NCI-H524 (cell line): ENCODE measurements at regions not wholly inside any gene's neighbourhood (a gene's known extent, or its start where the extent isn't known, plus 50 kb on each side); places are given as distances from the start of the nearest gene placed in this dataset.

Experiments used
- DNase-seq, 2 experiments: peaks; one replicate each; lab custom pipeline; 2025; lab: John Stamatoyannopoulos, UW

DNA sequence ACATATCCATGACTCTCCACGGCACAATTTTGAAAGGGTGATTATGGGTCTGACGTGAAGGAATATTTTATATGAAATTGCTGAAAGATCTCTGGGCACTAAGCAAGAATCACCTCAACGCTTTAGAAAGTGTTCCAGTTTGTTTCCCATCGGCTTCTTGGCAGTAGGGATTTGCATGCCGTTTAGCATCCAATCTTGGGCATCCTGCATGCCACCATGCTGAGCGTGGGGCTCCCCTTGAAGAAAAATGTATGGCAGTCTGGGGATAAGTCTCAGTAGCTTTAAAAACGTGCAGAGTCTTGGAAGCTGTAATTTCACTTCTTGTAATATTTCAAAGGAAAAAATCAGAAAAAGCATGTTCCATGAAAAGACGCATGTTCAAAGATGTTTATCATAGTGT, 151.7 kb downstream of the DMRT2 start:
- DNase-seq = no peak

DNA sequence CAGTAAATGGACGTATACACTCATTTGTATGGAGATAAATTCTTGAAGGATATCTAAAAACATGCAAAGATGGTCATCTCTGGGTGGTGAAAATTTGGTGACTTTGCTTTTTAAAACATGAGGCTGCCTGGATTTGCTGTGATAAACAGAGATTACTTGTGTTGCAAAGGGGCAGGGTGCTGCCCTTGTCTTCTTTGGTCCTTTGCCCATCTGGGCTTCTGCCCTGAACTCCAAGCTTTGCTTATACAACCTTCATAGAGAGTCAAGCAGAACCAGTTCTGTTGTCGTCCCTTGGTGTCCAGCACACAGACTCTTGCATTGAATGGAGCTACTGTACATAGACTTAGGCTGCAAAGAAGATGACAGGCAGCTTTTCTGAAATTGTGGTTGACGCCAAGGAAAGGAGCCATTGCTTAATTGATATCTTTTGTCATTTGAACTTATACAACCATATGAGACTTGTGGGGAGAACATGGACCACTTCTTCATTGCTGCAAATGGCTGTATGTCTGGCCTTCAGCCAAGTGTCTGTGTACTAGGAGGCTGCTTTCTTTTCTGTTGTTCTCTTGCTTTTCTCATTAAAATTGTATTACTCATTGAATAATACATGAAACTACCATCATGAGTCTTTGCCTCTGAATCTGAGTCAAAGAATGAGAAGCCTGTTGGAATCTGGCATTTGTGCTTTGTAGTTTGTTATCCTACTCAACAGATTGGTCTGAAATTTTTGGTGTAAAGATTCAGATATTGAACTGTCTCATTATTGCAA, 152.5 kb downstream of the DMRT2 start:
- DNase-seq = no peak

DNA sequence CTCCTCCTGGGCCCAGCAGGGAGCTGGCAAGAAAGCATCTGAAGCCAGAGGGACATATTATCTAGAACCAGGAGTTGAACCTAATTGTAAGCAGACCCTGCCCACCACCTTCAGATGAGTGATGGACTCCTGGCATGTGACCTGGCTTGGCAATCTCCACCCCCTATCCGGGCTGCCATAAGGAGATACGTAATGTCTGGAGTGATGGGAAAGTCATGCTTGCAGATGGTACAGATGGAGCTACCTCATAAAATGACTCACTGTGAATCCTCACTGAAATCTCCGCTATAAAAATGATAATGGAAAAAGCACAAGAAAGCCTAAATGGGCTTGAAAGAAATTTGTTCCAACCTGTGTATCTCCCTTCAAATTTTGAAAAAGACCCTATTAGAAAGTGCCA, 157.5 kb downstream of the DMRT2 start:
- no peak for DNase-seq

DNA sequence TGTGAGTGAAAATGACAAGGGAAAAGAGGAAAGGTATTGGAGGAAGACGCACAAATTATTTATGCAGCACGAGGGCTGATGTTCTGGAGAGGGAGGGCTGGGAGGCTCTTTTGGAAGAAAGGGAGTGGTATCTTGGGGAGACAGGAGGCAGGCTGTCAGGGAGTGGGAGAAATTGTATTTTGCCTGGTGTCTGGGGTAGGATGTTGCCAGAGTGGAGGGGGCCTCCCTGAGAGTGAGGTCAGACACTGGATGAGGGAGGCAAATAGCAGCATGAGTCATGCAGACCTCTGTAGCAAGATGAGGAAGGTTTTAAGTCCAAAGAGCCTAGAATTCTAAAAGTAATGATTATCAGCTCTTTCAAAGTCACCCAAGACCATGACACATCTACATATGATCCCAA, 158.0 kb downstream of the DMRT2 start:
- no peak for DNase-seq

DNA sequence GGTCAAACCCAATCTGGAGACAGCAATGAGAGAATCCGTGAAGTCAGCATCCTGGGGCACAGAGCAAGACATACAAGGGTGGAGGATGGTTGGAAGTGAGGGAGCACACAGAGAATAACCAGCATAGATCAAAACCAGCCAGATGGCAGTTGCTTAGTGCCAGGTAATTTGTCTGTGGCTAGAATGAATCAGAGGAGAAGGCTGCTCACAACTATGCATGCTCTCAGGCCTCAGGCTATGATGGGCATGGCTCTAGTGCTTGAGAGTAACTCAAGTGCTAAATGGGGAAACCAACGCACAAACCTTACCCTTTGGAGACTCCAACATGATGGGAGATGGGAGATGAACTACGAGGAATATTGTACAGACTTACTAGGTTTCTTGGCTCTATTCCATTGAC, 160.8 kb downstream of the DMRT2 start:
- DNase-seq = no peak

DNA sequence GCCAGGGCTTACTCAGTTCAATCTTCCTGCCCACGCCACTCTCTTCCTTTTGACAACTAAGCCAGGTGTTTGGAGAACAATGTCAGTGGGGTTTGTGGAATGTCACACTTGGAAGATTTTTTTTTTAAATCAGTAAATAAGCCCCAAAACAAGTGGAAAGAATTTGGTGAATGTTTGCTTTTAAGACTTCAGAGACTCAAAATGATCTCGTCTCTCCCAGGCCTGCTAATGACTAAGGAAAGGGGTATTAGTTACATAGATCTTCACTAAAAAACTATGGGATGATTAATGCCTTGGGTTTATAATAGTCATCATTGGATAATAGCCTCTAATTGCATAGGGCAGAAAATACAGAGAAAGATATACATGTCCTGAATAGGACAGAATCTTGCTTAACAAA, 166.4 kb downstream of the DMRT2 start:
- no peak for DNase-seq

DNA sequence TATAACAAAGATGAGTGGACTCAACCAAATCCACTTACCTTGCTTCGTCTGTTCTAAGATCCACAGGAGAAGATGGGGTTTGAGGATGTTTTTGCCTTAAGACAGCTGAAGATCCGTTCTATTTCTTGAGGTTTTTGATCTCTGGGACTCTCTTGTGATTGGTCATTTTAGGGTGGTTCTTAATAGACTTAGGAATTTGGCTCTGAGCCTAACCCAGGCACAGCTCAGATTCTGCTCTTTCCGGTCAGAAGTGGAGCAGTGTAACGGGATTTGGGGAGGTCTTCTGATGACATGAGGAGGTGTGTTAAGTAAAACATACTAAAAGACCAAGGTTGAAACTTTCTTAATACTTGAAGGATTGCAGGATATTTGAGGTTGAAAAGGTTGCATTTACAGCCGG, 166.9 kb downstream of the DMRT2 start:
- DNase-seq = no peak

DNA sequence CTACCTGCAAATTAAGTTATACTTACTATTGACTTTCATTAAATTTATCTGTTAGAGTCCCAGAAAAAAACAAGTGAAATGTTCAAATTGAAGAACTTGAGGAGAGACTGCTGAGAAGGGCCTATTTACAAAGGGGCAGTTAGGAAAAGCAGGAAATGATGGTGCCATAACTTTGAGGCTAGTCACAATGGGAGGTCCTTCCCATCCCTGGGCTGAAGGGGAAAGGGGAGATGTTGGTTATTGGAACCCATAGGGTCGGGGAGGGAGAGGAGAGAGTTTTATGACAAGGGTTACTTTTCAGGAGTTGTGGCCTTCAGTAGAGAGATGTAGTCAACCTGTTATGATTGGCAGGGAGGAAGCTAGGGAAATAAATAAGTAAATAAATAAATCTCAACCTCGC, 169.1 kb downstream of the DMRT2 start:
- DNase-seq = no peak

DNA sequence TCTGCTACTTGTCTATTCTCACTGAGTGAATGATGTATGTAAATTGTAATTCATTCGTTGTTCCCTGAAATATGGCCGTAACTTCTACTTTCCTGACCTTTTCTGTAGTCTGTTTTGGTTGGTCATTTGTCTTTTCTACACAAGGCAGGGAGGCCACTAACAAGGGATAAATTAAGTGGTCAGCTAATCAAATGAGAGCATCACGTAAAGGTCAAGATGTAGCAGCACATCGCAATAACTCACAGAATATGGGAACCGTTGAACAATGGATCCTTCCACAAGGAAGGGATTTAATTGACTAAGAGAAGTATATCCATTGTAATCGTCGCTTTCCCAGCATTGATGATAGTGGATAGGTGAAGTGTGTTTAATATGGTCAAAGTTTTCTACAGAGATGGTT, 171.1 kb downstream of the DMRT2 start:
- DNase-seq = no peak

DNA sequence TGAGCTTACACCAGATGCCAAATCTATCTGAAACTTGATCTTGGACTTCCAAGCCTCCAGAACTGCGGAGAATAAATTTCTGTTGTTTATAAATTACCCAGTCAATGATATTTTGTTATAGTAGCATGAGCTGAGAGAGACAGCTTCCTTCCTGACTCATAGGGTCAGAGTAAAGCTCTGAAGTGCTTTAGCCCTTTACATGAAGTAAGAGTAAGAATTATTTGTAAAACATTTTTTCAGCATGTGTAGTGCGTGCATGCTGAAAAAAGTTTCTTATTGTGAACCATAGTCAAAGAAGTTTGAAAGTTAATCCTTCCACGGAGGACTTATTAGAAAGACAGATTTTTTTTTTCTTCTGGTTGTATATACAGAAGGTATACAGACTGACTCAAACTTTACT, 172.4 kb downstream of the DMRT2 start:
- DNase-seq = no peak

DNA sequence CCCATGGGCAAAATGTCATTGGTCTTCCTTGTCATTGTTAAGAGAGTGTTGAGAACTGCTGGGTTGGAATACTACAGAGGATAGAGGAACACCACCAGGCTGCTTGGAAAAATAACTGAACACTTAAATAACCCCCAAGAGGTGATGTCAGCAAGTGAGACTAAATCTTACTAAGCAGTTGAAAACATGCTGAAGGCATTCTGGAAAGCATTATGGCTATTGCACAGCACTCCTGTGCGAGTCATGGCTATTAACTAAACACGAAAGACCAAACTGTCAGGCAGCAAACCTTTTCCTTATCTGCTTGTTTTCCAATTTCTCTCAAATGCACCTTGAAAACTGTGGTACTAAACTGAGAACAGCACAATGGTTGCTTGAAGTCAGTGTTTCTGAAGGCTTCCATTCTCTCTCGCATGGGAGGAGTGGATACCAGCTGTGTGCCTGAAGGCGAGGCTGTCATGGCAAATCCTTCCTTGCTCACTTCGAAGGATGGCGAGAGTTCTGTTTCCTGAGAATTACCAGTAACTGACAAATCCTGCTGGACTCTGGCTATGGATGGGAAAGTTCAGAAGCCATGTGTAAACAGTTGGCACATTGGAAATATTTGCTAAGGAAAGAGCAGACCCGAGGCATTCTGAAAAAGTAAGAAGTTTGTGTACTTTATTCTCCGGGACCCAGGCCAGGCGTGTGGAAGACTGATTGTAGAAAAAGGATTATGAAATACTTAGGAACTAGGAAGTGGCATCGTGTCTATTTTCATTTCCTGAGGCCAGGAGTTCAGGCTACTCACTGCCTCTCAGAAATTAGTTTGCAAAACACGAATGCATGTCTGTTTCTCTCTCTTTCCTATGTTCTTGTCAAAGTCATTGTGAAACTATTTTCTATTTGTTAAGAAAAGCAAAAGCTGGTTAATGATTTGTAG, 182.1 kb downstream of the DMRT2 start:
- no peak for DNase-seq

DNA sequence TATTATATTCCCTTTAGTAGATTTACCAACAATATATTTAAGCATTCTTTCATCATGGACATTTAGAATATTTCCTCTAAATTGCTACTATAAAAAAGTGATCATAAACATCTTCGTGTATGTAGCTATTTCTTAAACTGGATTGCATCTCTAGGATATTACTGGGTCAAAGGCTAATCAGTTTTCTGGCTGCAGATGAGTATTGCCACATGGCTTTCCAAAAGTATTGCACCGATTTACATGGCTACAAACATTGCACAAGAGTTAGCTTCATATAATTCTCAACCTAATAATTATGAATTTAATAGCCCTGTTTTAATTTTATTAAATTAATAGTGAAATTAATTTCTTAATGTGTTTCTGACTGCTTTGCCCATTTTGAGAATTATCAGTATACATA, 183.4 kb downstream of the DMRT2 start:
- no peak for DNase-seq

DNA sequence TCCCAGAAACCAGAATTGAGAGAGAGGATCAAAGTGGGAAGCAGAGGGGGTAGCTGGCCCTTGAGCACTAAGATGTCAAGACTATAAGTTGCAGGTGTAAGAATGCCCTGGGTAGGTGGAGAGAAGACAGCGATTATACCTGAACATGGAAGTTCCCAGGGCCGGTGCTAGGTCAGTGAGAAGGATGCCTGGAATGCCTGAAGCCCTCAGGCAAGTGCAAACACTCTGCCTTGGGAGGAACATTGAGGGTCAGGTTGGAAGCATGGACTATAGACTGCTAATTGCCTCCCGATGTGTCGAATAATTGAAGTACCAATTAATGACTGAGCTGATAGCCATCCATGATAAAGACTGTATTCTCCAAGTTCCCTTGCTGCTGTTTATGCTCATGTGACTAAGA, 185.5 kb downstream of the DMRT2 start:
- no peak for DNase-seq

DNA sequence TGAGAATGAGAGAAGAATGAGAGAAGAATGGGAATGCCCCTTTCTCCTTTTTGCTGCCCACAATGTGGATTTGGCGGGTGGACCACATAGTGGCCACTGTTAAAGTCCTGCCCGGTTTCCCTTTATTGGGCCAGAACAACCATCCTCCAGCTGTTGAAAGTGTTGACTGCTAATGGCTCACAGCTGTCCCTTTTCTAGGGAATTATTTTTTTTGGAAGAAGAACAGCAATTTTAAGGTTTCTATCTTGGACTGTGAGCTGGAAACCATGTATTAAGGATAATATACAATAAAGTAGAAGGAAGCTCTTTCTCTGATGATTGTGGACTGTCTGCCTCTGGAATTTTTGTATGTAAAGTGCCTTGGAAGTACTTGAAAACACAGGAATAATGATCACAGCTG, 185.9 kb downstream of the DMRT2 start:
- no peak for DNase-seq

DNA sequence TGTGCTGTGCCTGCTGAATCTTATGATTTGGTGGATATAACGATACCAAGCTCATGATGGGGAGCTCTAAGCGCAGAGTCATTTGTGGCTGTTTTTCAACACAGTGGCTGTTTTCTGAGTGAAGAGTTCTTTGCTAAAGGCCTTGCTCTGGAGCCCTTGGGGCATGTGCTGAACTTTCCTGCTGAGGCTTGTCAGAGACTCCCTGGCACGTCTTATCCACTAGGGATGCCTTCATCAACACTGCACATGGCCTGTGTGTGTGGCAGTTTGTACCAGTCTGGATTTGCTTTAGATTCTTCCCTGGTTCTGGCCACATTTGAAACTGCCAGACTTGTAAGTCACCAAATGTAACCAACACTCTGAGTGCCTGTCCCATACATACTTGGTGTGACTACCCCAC, 188.2 kb downstream of the DMRT2 start:
- DNase-seq = no peak

DNA sequence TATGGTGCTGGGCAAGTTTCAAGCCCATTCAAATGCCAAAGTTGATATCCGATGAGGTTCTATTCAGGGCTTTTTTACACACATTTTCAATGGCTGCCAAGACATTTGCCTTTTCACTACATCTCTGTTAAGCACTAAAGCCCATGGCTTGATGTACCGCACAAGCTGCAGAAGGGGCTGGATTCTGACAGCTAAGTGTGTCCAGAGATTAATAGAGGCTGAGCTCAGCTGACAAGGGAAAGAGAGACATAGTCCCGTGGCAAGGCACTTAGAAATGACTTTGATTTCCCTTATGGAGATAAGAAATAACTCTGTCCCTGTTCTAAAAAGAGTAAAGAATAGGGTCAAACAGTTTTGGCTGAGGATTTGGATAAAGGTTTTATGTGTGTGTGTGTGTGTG, 198.6 kb downstream of the DMRT2 start:
- no peak for DNase-seq

DNA sequence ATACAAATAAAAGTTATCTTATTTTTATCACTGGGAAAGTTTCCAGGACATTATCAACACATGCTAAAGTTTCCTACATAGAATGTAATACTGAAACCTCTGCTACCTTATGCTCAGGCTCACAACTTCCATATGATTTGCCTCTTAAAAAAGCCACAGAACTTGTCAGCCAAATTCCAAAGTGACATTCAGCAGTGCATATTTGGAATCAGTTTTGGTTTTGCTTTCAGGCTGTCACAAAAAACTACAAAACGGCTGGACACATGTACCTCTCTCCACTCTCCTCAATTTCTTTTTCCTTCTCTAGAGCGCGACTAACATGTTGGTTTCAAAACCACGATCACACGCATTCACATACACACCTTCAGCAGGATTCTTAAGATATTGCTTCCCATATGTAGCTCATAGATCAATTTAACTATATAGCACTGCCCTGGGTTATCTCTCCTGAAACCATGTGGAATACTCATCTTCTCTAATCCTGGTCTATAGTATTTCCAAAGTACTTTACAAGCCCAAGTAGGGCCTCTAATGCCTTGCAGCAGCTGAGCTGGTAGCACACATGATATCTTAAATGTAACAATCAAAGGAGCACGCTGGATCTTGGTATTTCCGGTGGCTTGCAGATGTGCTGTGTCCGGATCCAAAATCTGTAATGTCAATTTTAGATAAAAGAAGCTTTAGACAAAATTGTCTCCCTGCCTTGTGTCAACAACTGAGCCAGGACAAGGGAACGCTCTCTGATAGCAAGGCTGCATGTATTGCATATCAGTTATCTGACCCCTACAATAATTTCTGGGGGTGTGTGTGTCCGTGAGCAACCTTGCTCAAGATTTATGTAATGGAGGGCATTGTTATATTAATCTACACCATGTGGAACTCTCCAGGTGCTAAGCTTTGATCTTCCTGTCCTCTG, 203.2 kb downstream of the DMRT2 start:
- no peak for DNase-seq

DNA sequence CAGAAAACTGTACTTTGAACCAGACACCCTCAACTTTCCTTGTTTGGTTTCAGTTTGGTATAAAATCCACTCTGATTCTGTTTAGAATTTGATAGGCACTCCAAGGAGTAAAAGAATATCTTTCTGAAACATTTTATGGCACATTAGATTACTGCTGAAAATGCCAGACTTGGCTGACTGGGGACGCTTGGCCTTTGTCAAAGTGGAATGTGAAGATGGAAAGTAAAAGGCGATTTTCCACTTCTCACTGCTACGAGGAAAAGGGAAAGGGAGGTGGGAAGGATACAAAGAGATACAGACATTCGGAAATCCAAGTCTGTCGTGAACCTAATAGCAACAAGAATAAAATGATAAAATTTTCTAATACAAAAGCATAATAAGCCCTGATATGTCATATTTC, 203.9 kb downstream of the DMRT2 start:
- no peak for DNase-seq

DNA sequence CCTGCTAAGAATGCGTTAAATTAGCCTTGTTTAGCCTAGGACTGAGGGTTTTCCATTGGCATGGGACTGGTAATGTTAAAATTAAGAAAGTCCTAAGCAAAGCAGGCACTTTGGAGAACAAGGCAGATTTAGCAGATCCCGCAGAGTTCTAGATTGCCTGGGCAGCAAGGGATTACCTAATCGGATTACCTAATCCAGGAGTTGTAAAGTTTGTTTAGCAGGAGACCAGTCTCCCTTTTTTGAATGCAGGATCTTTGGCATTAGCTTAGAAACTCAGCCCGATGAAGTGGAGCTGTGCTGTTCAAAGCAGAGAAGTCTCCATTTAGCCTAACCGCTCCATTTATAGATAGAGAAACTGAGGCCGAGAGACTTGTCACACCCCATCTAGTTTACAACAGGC, 206.0 kb downstream of the DMRT2 start:
- no peak for DNase-seq

DNA sequence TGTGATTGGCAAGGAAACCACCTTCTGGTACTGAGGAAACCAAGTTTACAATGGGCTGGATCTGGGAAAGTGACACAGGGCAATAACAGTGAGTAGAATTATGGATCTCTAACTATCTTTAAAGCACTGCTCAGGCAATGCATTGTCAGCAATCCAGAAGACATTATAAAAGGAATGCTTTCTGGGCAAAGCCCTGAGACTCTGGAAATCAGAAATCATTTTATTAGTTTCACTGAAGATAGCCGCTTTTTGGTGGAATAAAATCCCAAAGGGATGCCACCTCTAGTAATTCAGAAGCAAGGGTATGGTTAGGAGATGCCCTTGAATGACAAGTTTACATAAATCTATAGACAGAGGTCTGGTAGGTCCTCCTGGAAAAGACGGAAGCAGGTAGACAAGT, 211.1 kb downstream of the DMRT2 start:
- DNase-seq = no peak

DNA sequence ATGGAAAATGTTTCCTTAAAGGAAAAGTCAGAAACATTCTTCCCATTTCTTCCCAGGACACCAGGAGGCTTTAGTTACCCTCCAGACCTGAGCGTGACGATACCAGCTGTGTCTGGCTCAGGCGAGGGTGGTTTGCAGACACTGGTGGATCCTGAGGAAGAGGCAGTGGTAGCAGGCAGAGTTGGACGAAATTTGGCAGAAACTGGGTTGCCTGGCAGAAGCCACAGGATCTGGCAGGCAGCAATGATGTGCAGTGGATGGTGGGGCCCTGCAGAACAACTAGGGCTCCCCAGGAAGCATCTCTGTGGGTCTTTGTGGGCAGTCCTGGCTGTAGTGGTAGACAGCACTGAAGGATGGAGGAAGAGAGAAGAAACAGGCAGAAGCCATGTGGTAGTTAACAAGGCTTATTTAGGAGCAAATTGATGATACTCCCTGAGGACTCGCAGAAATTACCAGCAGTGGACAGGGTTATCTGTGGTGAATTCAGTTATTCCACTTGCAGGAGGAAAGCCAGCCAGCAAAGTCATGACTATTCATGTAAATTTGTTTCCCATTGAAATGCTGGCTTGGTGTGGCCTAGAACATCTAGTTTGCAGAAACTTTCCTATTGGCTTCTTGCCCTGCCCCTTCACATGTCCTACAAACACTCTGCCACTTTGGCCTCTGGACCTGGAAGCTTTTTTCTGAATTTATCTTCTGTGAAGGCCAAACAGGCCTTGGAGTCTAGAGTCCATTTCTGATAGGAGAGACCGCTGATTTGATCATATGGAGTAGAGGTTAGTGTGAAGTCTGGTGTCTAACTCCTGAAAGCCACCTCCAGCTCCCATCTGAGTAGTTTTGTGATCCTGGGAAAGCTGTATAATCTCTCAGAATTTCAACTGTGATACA, 212.0 kb downstream of the DMRT2 start:
- no peak for DNase-seq
